ENCODE measurements at regions not wholly inside any gene's neighbourhood (a gene's known extent, or its start where the extent isn't known, plus 50 kb on each side); places are given as distances from the start of the nearest gene placed in this dataset.

DNA sequence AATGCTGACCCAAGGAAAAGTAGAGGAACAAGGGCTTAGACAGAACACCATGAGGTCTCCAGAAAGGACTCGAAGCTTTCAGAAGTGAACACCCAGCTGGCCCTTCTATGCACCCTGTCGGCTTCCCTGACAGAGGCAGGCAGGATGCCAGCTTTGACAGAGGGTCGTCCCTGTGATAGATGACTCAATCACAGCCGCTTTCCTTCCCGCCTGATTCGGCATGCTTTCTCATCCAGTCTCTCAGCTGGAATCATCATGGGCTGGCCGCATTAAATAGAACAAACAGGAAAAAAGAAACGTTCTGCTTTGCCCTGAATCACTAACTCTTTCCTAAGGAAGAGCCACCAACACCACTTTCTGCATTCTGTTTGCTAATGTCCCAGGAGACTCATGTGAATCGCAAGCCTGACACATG is 140.3 kb upstream of the RAB12 start:
- Histone ChIP-seq H3K27me3 (ENCODE audit: insufficient read depth, poor library complexity, severe bottlenecking) (no peaks in the 10 kb centered on the region), H3K27ac (replicated peaks) (no peak overlapping the region), H3K4me3 (replicated peaks; ENCODE audit: insufficient read depth, low read length) (no peak overlapping the region)
- TF ChIP-seq, protein P1, sequence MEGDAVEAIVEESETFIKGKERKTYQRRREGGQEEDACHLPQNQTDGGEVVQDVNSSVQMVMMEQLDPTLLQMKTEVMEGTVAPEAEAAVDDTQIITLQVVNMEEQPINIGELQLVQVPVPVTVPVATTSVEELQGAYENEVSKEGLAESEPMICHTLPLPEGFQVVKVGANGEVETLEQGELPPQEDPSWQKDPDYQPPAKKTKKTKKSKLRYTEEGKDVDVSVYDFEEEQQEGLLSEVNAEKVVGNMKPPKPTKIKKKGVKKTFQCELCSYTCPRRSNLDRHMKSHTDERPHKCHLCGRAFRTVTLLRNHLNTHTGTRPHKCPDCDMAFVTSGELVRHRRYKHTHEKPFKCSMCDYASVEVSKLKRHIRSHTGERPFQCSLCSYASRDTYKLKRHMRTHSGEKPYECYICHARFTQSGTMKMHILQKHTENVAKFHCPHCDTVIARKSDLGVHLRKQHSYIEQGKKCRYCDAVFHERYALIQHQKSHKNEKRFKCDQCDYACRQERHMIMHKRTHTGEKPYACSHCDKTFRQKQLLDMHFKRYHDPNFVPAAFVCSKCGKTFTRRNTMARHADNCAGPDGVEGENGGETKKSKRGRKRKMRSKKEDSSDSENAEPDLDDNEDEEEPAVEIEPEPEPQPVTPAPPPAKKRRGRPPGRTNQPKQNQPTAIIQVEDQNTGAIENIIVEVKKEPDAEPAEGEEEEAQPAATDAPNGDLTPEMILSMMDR (IDR thresholded peaks at IDR 0.05; ENCODE audit: insufficient read depth, low read length): no peak
- TF ChIP-seq POLR2AphosphoS5 (IDR thresholded peaks at IDR 0.05; ENCODE audit: low read depth) (no peak), SPI1 (IDR thresholded peaks at IDR 0.05; ENCODE audit: borderline replicate concordance, low read depth) (no peak), GABPA (IDR thresholded peaks at IDR 0.05; ENCODE audit: low read depth) (no peak)
- TF ChIP-seq, protein P2, sequence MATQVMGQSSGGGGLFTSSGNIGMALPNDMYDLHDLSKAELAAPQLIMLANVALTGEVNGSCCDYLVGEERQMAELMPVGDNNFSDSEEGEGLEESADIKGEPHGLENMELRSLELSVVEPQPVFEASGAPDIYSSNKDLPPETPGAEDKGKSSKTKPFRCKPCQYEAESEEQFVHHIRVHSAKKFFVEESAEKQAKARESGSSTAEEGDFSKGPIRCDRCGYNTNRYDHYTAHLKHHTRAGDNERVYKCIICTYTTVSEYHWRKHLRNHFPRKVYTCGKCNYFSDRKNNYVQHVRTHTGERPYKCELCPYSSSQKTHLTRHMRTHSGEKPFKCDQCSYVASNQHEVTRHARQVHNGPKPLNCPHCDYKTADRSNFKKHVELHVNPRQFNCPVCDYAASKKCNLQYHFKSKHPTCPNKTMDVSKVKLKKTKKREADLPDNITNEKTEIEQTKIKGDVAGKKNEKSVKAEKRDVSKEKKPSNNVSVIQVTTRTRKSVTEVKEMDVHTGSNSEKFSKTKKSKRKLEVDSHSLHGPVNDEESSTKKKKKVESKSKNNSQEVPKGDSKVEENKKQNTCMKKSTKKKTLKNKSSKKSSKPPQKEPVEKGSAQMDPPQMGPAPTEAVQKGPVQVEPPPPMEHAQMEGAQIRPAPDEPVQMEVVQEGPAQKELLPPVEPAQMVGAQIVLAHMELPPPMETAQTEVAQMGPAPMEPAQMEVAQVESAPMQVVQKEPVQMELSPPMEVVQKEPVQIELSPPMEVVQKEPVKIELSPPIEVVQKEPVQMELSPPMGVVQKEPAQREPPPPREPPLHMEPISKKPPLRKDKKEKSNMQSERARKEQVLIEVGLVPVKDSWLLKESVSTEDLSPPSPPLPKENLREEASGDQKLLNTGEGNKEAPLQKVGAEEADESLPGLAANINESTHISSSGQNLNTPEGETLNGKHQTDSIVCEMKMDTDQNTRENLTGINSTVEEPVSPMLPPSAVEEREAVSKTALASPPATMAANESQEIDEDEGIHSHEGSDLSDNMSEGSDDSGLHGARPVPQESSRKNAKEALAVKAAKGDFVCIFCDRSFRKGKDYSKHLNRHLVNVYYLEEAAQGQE (IDR thresholded peaks at IDR 0.05; ENCODE audit: insufficient replicate concordance, low read depth): no peak
- no peak for DNase-seq (ENCODE audit: low read depth in 1 of 2, low spot score in 1 of 2)

GRCh38 chr18:8469544-8470130 is 139.6 kb upstream of the RAB12 start:
- Histone ChIP-seq H3K27me3 (ENCODE audit: insufficient read depth, poor library complexity, severe bottlenecking) (no peaks in the 10 kb centered on the region), H3K4me3 (replicated peaks; ENCODE audit: insufficient read depth, low read length) (no peak overlapping the region), H3K27ac (replicated peaks) (no peak overlapping the region)
- TF ChIP-seq POLR2AphosphoS5 (IDR thresholded peaks at IDR 0.05; ENCODE audit: low read depth): no peak
- no peak for TF ChIP-seq GABPA (IDR thresholded peaks at IDR 0.05; ENCODE audit: low read depth)
- TF ChIP-seq, protein P1 (IDR thresholded peaks at IDR 0.05; ENCODE audit: insufficient read depth, low read length): no peak
- TF ChIP-seq, protein P2 (IDR thresholded peaks at IDR 0.05; ENCODE audit: insufficient replicate concordance, low read depth): no peak
- no peak for TF ChIP-seq SPI1 (IDR thresholded peaks at IDR 0.05; ENCODE audit: borderline replicate concordance, low read depth)
- no peak for DNase-seq (ENCODE audit: low read depth in 1 of 2, low spot score in 1 of 2)

- TF ChIP-seq POLR2AphosphoS5 (IDR thresholded peaks at IDR 0.05; ENCODE audit: low read depth) (no peak), GABPA (IDR thresholded peaks at IDR 0.05; ENCODE audit: low read depth) (no peak), SPI1 (IDR thresholded peaks at IDR 0.05; ENCODE audit: borderline replicate concordance, low read depth) (no peak)
- TF ChIP-seq, protein P1 (IDR thresholded peaks at IDR 0.05; ENCODE audit: insufficient read depth, low read length): no peak
- TF ChIP-seq, protein P2 (IDR thresholded peaks at IDR 0.05; ENCODE audit: insufficient replicate concordance, low read depth): no peak
- Histone ChIP-seq H3K27me3 (ENCODE audit: insufficient read depth, poor library complexity, severe bottlenecking) (no peaks in the 10 kb centered on the region), H3K4me3 (replicated peaks; ENCODE audit: insufficient read depth, low read length) (no peak overlapping the region), H3K27ac (replicated peaks) (no peak overlapping the region)
- DNase-seq (ENCODE audit: low read depth in 1 of 2, low spot score in 1 of 2): no peak
Observed at GRCh38 chr18:8471372-8471771, 137.9 kb upstream of the RAB12 start.

All from HL-60 (cell line).